ENCODE measurements at regions not wholly inside any gene's neighbourhood (a gene's known extent, or its start where the extent isn't known, plus 50 kb on each side); places are given as distances from the start of the nearest gene placed in this dataset.
"Not testable (repeated sequence)": the region's sequence is repeated elsewhere in the genome, so short reads cannot be mapped to it uniquely, and the experiment has no call there.

- Mint-ChIP-seq H3K27me3 (ENCODE audit: low read depth) (no peaks in the 10 kb centered on the region), H3K4me3 (no peak overlapping the region), H3K36me3 (ENCODE audit: low read depth) (no peaks in the 10 kb centered on the region), H3K4me1 (ENCODE audit: low read depth) (peaks cover 5% of the 10 kb centered on the region), H3K9me3 (no peaks in the 10 kb centered on the region), H3K27ac (no peak overlapping the region)
- intact Hi-C loops (cut with micrococcal nuclease), result no loop called here
- CTCF ChIA-PET, result interaction anchor here (1.1 to 1.2 kb wide), 2 partner anchors 74 to 88 kb away, joined by 3 read pairs; no protein-coding TSS in a partner anchor
- DNase-seq, result peak; percentile 22
These were observed 325.0 kb upstream of the CFAP20DC start for GRCh38 chr3:59374818-59375211.

DNA sequence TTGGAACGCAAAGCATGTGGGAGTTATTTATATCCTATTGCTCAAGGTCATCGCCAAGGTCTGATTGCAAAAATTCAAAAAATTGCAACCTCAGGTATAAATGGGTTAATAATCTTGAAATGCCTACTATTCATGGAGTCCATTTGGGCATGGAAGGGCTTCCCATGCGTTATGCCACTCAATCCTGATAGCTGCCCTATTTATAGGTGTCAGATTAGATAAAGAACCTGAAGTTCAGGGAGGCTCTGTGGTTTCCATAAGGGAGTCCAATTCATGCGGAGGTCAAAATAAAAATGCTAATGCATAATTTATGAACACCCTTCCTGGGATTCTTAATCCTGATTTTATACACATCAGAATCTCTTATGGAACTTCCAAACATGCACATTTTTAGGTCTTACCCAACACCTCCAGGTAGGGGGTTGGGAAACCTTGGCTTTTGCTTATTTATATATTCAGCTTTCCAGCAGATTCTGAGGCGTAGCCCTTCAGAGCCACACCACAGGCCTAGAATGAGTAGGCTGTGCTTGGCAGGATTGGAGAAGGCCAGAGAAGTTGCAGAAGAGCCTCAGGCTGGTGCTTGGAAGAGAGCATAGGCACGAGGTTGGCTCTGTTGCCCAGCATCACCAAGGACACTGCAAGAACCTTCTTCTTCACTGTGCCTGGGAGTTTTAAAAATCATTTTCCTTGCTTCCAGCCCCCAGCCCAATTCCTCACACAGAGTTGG lies 324.4 kb upstream of the CFAP20DC start:
- peaks cover 9% of the 10 kb centered on the region for H3K4me1 Mint-ChIP-seq (ENCODE audit: low read depth)
- H3K27ac Mint-ChIP-seq, result no peak overlapping the region
- H3K9me3 Mint-ChIP-seq, result no peaks in the 10 kb centered on the region
- intact Hi-C loops (cut with micrococcal nuclease), result no loop called here
- H3K4me3 Mint-ChIP-seq, result no peak overlapping the region
- CTCF ChIA-PET, result no interaction called here
- no peaks in the 10 kb centered on the region for H3K36me3 Mint-ChIP-seq (ENCODE audit: low read depth)
- H3K27me3 Mint-ChIP-seq (ENCODE audit: low read depth), result no peaks in the 10 kb centered on the region
- DNase-seq, result no peak

- Mint-ChIP-seq H3K27ac (no peak overlapping the region), H3K27me3 (ENCODE audit: low read depth) (no peaks in the 10 kb centered on the region), H3K4me3 (no peak overlapping the region), H3K36me3 (ENCODE audit: low read depth) (no peaks in the 10 kb centered on the region), H3K4me1 (ENCODE audit: low read depth) (peaks cover 13% of the 10 kb centered on the region), H3K9me3 (no peaks in the 10 kb centered on the region)
- intact Hi-C loops (cut with micrococcal nuclease), result no loop called here
- no peak for DNase-seq
- CTCF ChIA-PET, result interaction anchor here (0.6 to 0.7 kb wide), 3 partner anchors 12 to 369 kb away, joined by 3 to 4 read pairs (median 3); no protein-coding TSS in a partner anchor
These were observed 322.5 kb upstream of the CFAP20DC start for GRCh38 chr3:59372346-59372745.

DNA sequence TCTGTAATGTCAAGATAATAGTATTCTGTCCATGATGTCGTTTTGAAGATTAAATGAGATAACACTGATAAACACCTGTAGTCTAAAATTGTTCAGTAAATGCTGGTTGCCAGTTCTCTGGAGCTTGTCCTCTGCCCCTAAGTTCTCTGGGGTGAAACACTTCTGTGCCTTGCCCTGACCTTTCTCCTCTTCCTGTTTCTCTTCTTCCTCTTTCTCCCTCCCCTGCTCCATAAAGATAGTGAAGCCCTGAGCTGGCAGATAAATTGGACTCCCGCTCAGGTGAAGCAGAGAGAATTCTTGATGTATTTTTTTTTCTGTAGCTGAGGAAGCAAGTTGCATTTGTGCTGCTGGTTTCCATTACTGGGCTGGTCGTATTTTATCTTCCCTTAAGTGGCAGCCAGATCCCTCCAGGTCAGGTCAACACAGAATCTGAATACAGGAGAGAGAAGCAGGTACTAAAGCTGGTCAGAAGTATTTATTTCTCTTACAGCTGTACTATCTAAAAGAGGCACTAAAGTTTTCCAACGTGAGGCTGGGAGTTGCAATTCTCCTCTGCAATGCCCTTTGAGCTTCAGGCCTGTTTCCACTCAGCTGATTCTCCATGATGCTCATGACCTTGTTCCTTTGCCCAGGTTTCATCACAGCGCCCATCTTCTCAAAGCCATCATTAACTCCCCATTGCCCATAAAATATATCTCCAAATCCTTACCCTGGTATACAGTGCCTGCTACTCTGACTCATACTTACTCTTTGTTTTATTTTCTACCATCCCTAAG lies 319.3 kb upstream of the CFAP20DC start:
- no peak for DNase-seq
- no peaks in the 10 kb centered on the region for H3K36me3 Mint-ChIP-seq (ENCODE audit: low read depth)
- intact Hi-C loops (cut with micrococcal nuclease), result no loop called here
- H3K27me3 Mint-ChIP-seq (ENCODE audit: low read depth), result no peaks in the 10 kb centered on the region
- peaks cover 12% of the 10 kb centered on the region for H3K4me1 Mint-ChIP-seq (ENCODE audit: low read depth)
- CTCF ChIA-PET, result no interaction called here
- no peaks in the 10 kb centered on the region for H3K9me3 Mint-ChIP-seq
- H3K4me3 Mint-ChIP-seq, result no peak overlapping the region
- H3K27ac Mint-ChIP-seq, result no peak overlapping the region

DNA sequence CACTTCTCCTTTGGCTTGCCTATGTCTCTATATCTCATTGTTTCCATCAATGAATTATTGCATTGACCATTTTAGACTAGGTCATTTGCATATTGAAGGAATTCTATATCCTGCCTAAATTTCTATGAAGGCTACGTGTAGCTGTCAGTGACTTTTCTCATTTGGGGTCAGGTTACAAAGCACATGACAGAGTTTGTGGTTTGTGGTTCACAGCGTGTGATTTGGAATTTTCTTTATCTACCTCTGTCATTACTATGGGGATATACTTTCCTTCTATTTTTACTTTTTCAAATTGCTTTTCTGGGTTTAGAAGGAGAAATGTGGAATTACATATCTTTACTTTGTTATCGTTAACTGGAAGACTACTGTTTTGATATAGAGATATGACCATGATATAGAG lies 317.3 kb upstream of the CFAP20DC start:
- no peak for DNase-seq
- Mint-ChIP-seq H3K4me3 (no peak overlapping the region), H3K36me3 (ENCODE audit: low read depth) (no peaks in the 10 kb centered on the region), H3K4me1 (ENCODE audit: low read depth) (peaks cover 12% of the 10 kb centered on the region), H3K9me3 (no peaks in the 10 kb centered on the region), H3K27ac (no peak overlapping the region), H3K27me3 (ENCODE audit: low read depth) (no peaks in the 10 kb centered on the region)
- CTCF ChIA-PET, result no interaction called here
- intact Hi-C loops (cut with micrococcal nuclease), result no loop called here

GRCh38 chr3:59366218-59366617 lies 316.4 kb upstream of the CFAP20DC start:
- DNase-seq, result no peak
- peaks cover 12% of the 10 kb centered on the region for H3K4me1 Mint-ChIP-seq (ENCODE audit: low read depth)
- no peak overlapping the region for H3K4me3 Mint-ChIP-seq
- CTCF ChIA-PET, result no interaction called here
- no peak overlapping the region for H3K27ac Mint-ChIP-seq
- intact Hi-C loops (cut with micrococcal nuclease), result no loop called here
- no peaks in the 10 kb centered on the region for H3K36me3 Mint-ChIP-seq (ENCODE audit: low read depth)
- H3K9me3 Mint-ChIP-seq, result no peaks in the 10 kb centered on the region
- H3K27me3 Mint-ChIP-seq (ENCODE audit: low read depth), result no peaks in the 10 kb centered on the region

- no peak overlapping the region for H3K4me3 Mint-ChIP-seq
- H3K27me3 Mint-ChIP-seq (ENCODE audit: low read depth), result no peaks in the 10 kb centered on the region
- H3K27ac Mint-ChIP-seq, result no peak overlapping the region
- peaks cover 10% of the 10 kb centered on the region for H3K4me1 Mint-ChIP-seq (ENCODE audit: low read depth)
- H3K36me3 Mint-ChIP-seq (ENCODE audit: low read depth), result peaks cover 2% of the 10 kb centered on the region
- DNase-seq, result no peak
- CTCF ChIA-PET, result interaction anchor here (0.6 to 0.7 kb wide), 2 partner anchors 23 to 175 kb away, joined by 3 read pairs; no protein-coding TSS in a partner anchor
- intact Hi-C loops (cut with micrococcal nuclease), result no loop called here
- no peaks in the 10 kb centered on the region for H3K9me3 Mint-ChIP-seq
These were observed 314.7 kb upstream of the CFAP20DC start for GRCh38 chr3:59364496-59364895.

GRCh38 chr3:59360312-59360711 lies 310.5 kb upstream of the CFAP20DC start:
- H3K36me3 Mint-ChIP-seq (ENCODE audit: low read depth); CTCF ChIA-PET; DNase-seq; H3K9me3 Mint-ChIP-seq; H3K4me3 Mint-ChIP-seq; H3K4me1 Mint-ChIP-seq (ENCODE audit: low read depth); H3K27me3 Mint-ChIP-seq (ENCODE audit: low read depth); H3K27ac Mint-ChIP-seq; intact Hi-C loops (cut with micrococcal nuclease): not testable (repeated sequence)

DNA sequence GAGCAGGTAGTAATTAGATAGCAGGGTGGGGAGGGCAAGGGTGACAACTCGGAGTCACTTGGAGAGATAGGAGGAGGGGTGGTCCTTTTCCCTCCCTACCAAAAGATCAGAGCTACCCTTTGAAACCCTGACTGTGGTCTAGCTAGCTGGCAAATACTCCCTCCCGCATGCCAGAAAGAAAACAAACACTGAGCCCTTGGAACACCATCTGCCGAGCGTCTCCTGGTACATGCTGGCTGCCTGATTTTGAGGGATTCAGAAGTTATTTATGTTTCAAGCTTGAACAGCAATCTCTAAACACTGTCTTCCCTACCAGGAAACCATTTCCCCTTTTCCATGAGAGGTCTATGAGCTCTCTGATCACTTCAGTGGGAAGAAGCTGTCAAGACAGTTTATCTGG lies 291.6 kb upstream of the CFAP20DC start:
- Mint-ChIP-seq H3K27ac (no peak overlapping the region), H3K4me3 (no peak overlapping the region), H3K27me3 (ENCODE audit: low read depth) (no peaks in the 10 kb centered on the region), H3K36me3 (ENCODE audit: low read depth) (no peaks in the 10 kb centered on the region), H3K9me3 (peaks cover 2% of the 10 kb centered on the region), H3K4me1 (ENCODE audit: low read depth) (peaks cover 10% of the 10 kb centered on the region)
- CTCF ChIA-PET, result interaction anchor here (0.6 kb wide), 1 partner anchor 23 kb away, joined by 3 read pairs; no protein-coding TSS in a partner anchor
- DNase-seq, result no peak
- intact Hi-C loops (cut with micrococcal nuclease), result no loop called here

DNA sequence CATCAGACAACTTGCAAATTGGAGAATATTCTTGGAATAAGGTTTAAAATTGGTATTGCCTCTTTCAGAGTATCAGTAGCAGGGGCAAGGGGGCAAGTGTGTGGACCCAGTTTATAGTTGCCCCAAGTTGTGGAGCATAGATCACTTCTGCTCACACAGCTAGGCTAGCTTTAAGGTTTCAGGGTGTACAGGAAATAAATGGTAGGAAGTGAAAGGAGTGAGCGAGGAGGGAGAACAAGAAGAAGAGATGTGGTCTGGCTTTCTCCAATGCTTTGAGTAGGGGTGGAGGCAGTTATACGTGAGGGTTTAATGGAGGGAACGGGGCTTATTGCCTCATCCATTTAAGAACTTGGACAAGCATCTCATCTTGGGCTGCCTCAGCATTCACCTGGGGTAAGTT lies 290.0 kb upstream of the CFAP20DC start:
- CTCF ChIA-PET, result interaction anchor here (0.9 kb wide), 1 partner anchor 84 kb away, joined by 3 read pairs; no protein-coding TSS in a partner anchor

DNA sequence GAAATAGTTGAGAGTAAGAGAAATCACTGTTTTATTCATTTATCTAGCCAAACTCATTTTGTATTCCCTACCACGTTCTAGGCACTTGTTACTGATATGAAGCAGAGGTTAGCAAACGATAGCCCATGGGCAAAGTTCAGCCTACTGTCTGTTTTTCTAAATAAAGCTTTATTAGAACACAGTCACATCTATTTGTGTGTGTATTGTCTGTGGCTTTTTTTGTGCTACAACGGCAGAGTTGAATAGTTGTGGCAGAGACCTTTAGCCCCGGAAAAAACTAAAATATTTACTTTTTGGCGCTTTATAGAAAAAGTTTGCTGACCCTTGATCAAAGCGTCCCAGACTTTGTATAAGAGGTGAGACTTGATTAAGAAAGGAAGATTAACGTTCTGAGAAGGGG lies 289.1 kb upstream of the CFAP20DC start:
- H3K27ac Mint-ChIP-seq, result no peak overlapping the region
- H3K4me3 Mint-ChIP-seq, result no peak overlapping the region

More for the DNA sequence above, 290.0 kb upstream of the CFAP20DC start:
- Mint-ChIP-seq H3K4me1 (ENCODE audit: low read depth) (peaks cover 10% of the 10 kb centered on the region), H3K27ac (no peak overlapping the region), H3K27me3 (ENCODE audit: low read depth) (no peaks in the 10 kb centered on the region), H3K4me3 (no peak overlapping the region), H3K9me3 (no peaks in the 10 kb centered on the region), H3K36me3 (ENCODE audit: low read depth) (no peaks in the 10 kb centered on the region)
- no peak for DNase-seq
- intact Hi-C loops (cut with micrococcal nuclease), result no loop called here

DNA sequence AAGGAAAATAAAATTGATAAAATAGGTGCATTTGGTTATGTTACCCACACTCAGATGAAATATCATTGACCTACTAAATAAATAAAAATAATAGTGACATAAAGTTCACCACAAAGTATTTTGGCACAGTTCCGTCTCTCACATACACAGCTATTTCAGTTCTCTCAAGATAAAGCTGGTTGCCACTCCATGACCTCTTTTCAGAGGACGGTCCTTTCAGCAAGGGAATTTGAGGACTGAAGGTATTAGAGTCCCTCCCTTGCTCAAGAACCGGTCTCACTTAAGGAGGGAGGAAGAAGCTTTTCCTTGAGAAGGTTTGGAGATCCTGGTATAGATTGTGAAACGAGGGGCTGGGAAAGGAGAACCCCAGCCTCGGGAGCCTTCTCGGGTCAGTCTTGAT lies 285.5 kb upstream of the CFAP20DC start:
- Mint-ChIP-seq H3K9me3 (peaks cover 8% of the 10 kb centered on the region), H3K4me1 (ENCODE audit: low read depth) (peaks cover 9% of the 10 kb centered on the region), H3K27ac (no peak overlapping the region), H3K27me3 (ENCODE audit: low read depth) (no peaks in the 10 kb centered on the region), H3K36me3 (ENCODE audit: low read depth) (peaks cover 2% of the 10 kb centered on the region), H3K4me3 (no peak overlapping the region)
- DNase-seq, result no peak
- CTCF ChIA-PET, result no interaction called here
- intact Hi-C loops (cut with micrococcal nuclease), result no loop called here

More for the DNA sequence above, 289.1 kb upstream of the CFAP20DC start:
- Mint-ChIP-seq H3K4me1 (ENCODE audit: low read depth) (peaks cover 10% of the 10 kb centered on the region), H3K27me3 (ENCODE audit: low read depth) (no peaks in the 10 kb centered on the region), H3K36me3 (ENCODE audit: low read depth) (no peaks in the 10 kb centered on the region), H3K9me3 (peaks cover 2% of the 10 kb centered on the region)
- CTCF ChIA-PET, result no interaction called here
- intact Hi-C loops (cut with micrococcal nuclease), result no loop called here
- DNase-seq, result no peak

DNA sequence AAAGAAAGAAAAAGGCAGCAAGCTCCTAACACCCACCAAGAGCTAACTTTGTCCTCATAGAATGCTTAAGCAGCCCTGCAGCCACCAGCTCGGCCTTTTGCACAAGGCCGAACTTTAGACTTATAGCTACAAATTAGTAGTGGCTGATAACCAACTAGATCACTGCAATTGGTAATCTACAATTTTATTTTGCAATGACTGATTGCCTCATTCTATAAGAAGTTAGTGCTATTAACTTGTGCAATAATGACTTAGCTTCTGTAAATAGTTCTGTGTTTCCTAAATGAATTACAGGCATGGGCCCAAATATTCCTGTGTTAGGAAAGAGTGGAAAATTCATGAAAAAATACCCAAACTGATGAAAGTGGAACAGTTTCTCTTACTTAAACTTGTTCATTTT lies 284.8 kb upstream of the CFAP20DC start:
- no peak overlapping the region for H3K4me3 Mint-ChIP-seq
- peaks cover 2% of the 10 kb centered on the region for H3K36me3 Mint-ChIP-seq (ENCODE audit: low read depth)
- DNase-seq, result no peak
- peaks cover 8% of the 10 kb centered on the region for H3K9me3 Mint-ChIP-seq
- no peak overlapping the region for H3K27ac Mint-ChIP-seq
- intact Hi-C loops (cut with micrococcal nuclease), result no loop called here
- peaks cover 1% of the 10 kb centered on the region for H3K4me1 Mint-ChIP-seq (ENCODE audit: low read depth)
- H3K27me3 Mint-ChIP-seq (ENCODE audit: low read depth), result no peaks in the 10 kb centered on the region
- CTCF ChIA-PET, result interaction anchor here (0.9 kb wide), 1 partner anchor 82 kb away, joined by 6 read pairs; no protein-coding TSS in a partner anchor

All from activated naive CD4-positive, alpha-beta T cell treated with anti-CD3 and anti-CD28 coated beads for 36 hours (primary cell).